ENCODE measurements at regions not wholly inside any gene's neighbourhood (a gene's known extent, or its start where the extent isn't known, plus 50 kb on each side); places are given as distances from the start of the nearest gene placed in this dataset.

GRCh38 chr5:23014266-23014665 is 161.1 kb upstream of the CDH12 start:
- ATAC-seq, result no peak
- no peak for DNase-seq (ENCODE audit: low spot score)
- no peak overlapping the region for H3K4me2 ChIP-seq (ENCODE audit: low read depth, low read length)
- FAIRE-seq, result no peak
- H3K4me3 ChIP-seq (replicated peaks in 1 of 3; ENCODE audit: insufficient read depth in 1 of 3, low read depth in 2 of 3, low read length in 3 of 3), result no peak overlapping the region
- no peak overlapping the region for H2AFZ ChIP-seq (ENCODE audit: low read length)
- BruUV-seq (replicated peaks), result no TSS peak
- no peak overlapping the region for H3K9ac ChIP-seq (ENCODE audit: insufficient read depth, low read depth, low read length)
- ChIA-PET POLR2A (no interaction called here), CTCF (ENCODE audit: low intra/inter-chr PET ratio, low total read pairs) (no interaction called here)
- in situ Hi-C loops (cut with HindIII; ENCODE audit: extremely low pct_ligation_motif_present, low pct_unique_long_range_greater_than_20kb), result no loop called here
- 0% methylated on average over 1 of the region's 1 CpG for WGBS (ENCODE audit: low lambda C conversion rate)
- H3K9me3 ChIP-seq (ENCODE audit: low read length), result no peaks in the 10 kb centered on the region
- intact Hi-C loops (cut with micrococcal nuclease; ENCODE audit: unreplicated experiment), result no loop called here
- TF ChIP-seq ZNF597 (CRISPR knock-in tag; IDR thresholded peaks at IDR 0.05) (no peak), MYNN (CRISPR knock-in tag; IDR thresholded peaks at IDR 0.05; ENCODE audit: low read depth) (no peak), ZNF839 (CRISPR knock-in tag; IDR thresholded peaks at IDR 0.05; ENCODE audit: borderline replicate concordance) (no peak), ELF3 (CRISPR knock-in tag; IDR thresholded peaks at IDR 0.05) (no peak), ZNF616 (CRISPR knock-in tag; IDR thresholded peaks at IDR 0.05; ENCODE audit: low read depth) (no peak), SP1 (IDR thresholded peaks at IDR 0.05) (no peak), SP1 (CRISPR knock-in tag; IDR thresholded peaks at IDR 0.05) (no peak), ZNF567 (CRISPR knock-in tag; IDR thresholded peaks at IDR 0.05; ENCODE audit: borderline replicate concordance) (no peak)
- H3K4me1 ChIP-seq (ENCODE audit: insufficient read depth, low read length), result no peaks in the 10 kb centered on the region
- no peak overlapping the region for H3K27ac ChIP-seq (ENCODE audit: extremely low read length, insufficient read depth, low read length)
- H3K79me2 ChIP-seq (ENCODE audit: insufficient read depth, low read length), result no peaks in the 10 kb centered on the region
- H3K36me3 ChIP-seq (replicated peaks in 1 of 2; ENCODE audit: control insufficient read depth in 1 of 2, insufficient read depth in 2 of 2, low read length in 2 of 2), result no peaks in the 10 kb centered on the region
- H3K27me3 ChIP-seq (ENCODE audit: control insufficient read depth in 1 of 2, insufficient read depth in 2 of 2, low read length in 2 of 2), result no peaks in the 10 kb centered on the region
- no peaks in the 10 kb centered on the region for H4K20me1 ChIP-seq (ENCODE audit: insufficient read depth, low read length)

- no peaks in the 10 kb centered on the region for H3K36me3 ChIP-seq (replicated peaks in 1 of 2; ENCODE audit: control insufficient read depth in 1 of 2, insufficient read depth in 2 of 2, low read length in 2 of 2)
- ChIA-PET POLR2A (no interaction called here), CTCF (ENCODE audit: low intra/inter-chr PET ratio, low total read pairs) (no interaction called here)
- no peak for FAIRE-seq
- peak overlapping the region in 2 of 3 experiments; percentile 16 to 53; a peak in 3 of 6 replicates for H3K4me3 ChIP-seq (replicated peaks in 1 of 3; ENCODE audit: insufficient read depth in 1 of 3, low read depth in 2 of 3, low read length in 3 of 3)
- H3K4me1 ChIP-seq (ENCODE audit: insufficient read depth, low read length), result no peaks in the 10 kb centered on the region
- peak overlapping the region; percentile 39 for H3K4me2 ChIP-seq (ENCODE audit: low read depth, low read length)
- H2AFZ ChIP-seq (ENCODE audit: low read length), result peak overlapping the region; percentile 59
- in situ Hi-C loops (cut with HindIII; ENCODE audit: extremely low pct_ligation_motif_present, low pct_unique_long_range_greater_than_20kb) (no loop called here), intact Hi-C loops (cut with micrococcal nuclease; ENCODE audit: unreplicated experiment) (no loop called here)
- under 1% methylated on average over 4 of the region's 4 CpGs for WGBS (ENCODE audit: low lambda C conversion rate)
- H3K9ac ChIP-seq (ENCODE audit: insufficient read depth, low read depth, low read length), result no peak overlapping the region
- DNase-seq (ENCODE audit: low spot score), result no peak
- no peaks in the 10 kb centered on the region for H4K20me1 ChIP-seq (ENCODE audit: insufficient read depth, low read length)
- no peaks in the 10 kb centered on the region for H3K9me3 ChIP-seq (ENCODE audit: low read length)
- H3K27me3 ChIP-seq (ENCODE audit: control insufficient read depth in 1 of 2, insufficient read depth in 2 of 2, low read length in 2 of 2), result no peaks in the 10 kb centered on the region
- ATAC-seq, result no peak
- BruUV-seq (replicated peaks), result no TSS peak
- no peak overlapping the region for H3K27ac ChIP-seq (ENCODE audit: extremely low read length, insufficient read depth, low read length)
- H3K79me2 ChIP-seq (ENCODE audit: insufficient read depth, low read length), result no peaks in the 10 kb centered on the region
- no peak for TF ChIP-seq TOE1 (CRISPR knock-in tag; IDR thresholded peaks at IDR 0.05)
- no peak for TF ChIP-seq PRPF4 (IDR thresholded peaks at IDR 0.05; ENCODE audit: low read depth, low read length, poor library complexity, severe bottlenecking)
- TF ChIP-seq SMAD1 (CRISPR knock-in tag; IDR thresholded peaks at IDR 0.05; ENCODE audit: borderline replicate concordance, low read depth), result no peak
- no peak for TF ChIP-seq ZNF724P (CRISPR knock-in tag; IDR thresholded peaks at IDR 0.05; ENCODE audit: borderline replicate concordance)
- no peak for TF ChIP-seq ZFP91 (CRISPR knock-in tag; IDR thresholded peaks at IDR 0.05; ENCODE audit: borderline replicate concordance)
- TF ChIP-seq TEAD2 (CRISPR knock-in tag; IDR thresholded peaks at IDR 0.05), result no peak
- TF ChIP-seq ZIK1 (CRISPR knock-in tag; IDR thresholded peaks at IDR 0.05; ENCODE audit: borderline replicate concordance, low read depth), result no peak
- TF ChIP-seq HOXA5 (CRISPR knock-in tag; IDR thresholded peaks at IDR 0.05), result no peak
- no peak for TF ChIP-seq NFE2 (CRISPR knock-in tag; IDR thresholded peaks at IDR 0.05)
These were observed 160.4 kb upstream of the CDH12 start for GRCh38 chr5:23013395-23013998.

All from HepG2 (cell line).